ENCODE measurements at regions not wholly inside any gene's neighbourhood (a gene's known extent, or its start where the extent isn't known, plus 50 kb on each side); places are given as distances from the start of the nearest gene placed in this dataset.

GRCh38 chr10:10942441-10942840 is 75.2 kb upstream of the CELF2 start:
- H3K36me3 ChIP-seq, result no peaks in the 10 kb centered on the region
- WGBS, 3 donors, result 96 to 100% (median 96%) methylated on average over 1 of the region's 1 CpG
- intact Hi-C loops (cut with DNase I), result no loop called here
- no peaks in the 10 kb centered on the region for H3K4me1 ChIP-seq (ENCODE audit: insufficient read depth)
- H3K9me3 ChIP-seq, result no peaks in the 10 kb centered on the region
- TF ChIP-seq EP300 (IDR thresholded peaks at IDR 0.05), result no peak
- no peak for TF ChIP-seq POLR2A (IDR thresholded peaks at IDR 0.05)
- TF ChIP-seq CTCF (IDR thresholded peaks at IDR 0.05), result no peak
- DNase-seq, result no peak
- no peak overlapping the region for H3K4me3 ChIP-seq
- H3K27me3 ChIP-seq, result no peaks in the 10 kb centered on the region
- H3K27ac ChIP-seq, result no peak overlapping the region

- H3K27ac ChIP-seq, result no peak overlapping the region
- H3K4me3 ChIP-seq, result no peak overlapping the region
- H3K27me3 ChIP-seq, result no peaks in the 10 kb centered on the region
- DNase-seq, result no peak
- WGBS, 3 donors, result 94 to 100% (median 98%) methylated on average over 1 of the region's 1 CpG
- intact Hi-C loops (cut with DNase I), result no loop called here
- H3K4me1 ChIP-seq (ENCODE audit: insufficient read depth), result no peaks in the 10 kb centered on the region
- TF ChIP-seq POLR2A (IDR thresholded peaks at IDR 0.05) (no peak), EP300 (IDR thresholded peaks at IDR 0.05) (no peak), CTCF (IDR thresholded peaks at IDR 0.05) (no peak)
- no peaks in the 10 kb centered on the region for H3K9me3 ChIP-seq
- H3K36me3 ChIP-seq, result no peaks in the 10 kb centered on the region
Observed at GRCh38 chr10:10946081-10946480, 71.6 kb upstream of the CELF2 start.

GRCh38 chr10:10946801-10947200 is 70.9 kb upstream of the CELF2 start:
- no peaks in the 10 kb centered on the region for H3K9me3 ChIP-seq
- intact Hi-C loops (cut with DNase I), result no loop called here
- no peak for DNase-seq
- no peaks in the 10 kb centered on the region for H3K36me3 ChIP-seq
- 57 to 70% (median 57%) methylated on average over 4 of the region's 4 CpGs for WGBS, 3 donors
- no peak overlapping the region for H3K27ac ChIP-seq
- H3K4me3 ChIP-seq, result no peak overlapping the region
- TF ChIP-seq EP300 (IDR thresholded peaks at IDR 0.05) (no peak), POLR2A (IDR thresholded peaks at IDR 0.05) (no peak), CTCF (IDR thresholded peaks at IDR 0.05) (no peak)
- H3K4me1 ChIP-seq (ENCODE audit: insufficient read depth), result no peaks in the 10 kb centered on the region
- H3K27me3 ChIP-seq, result no peaks in the 10 kb centered on the region

- TF ChIP-seq CTCF (IDR thresholded peaks at IDR 0.05) (no peak), EP300 (IDR thresholded peaks at IDR 0.05) (no peak), POLR2A (IDR thresholded peaks at IDR 0.05) (no peak)
- no peak for DNase-seq
- intact Hi-C loops (cut with DNase I), result no loop called here
- no peaks in the 10 kb centered on the region for H3K9me3 ChIP-seq
- H3K4me1 ChIP-seq (ENCODE audit: insufficient read depth), result no peaks in the 10 kb centered on the region
- H3K27me3 ChIP-seq, result no peaks in the 10 kb centered on the region
- no peak overlapping the region for H3K4me3 ChIP-seq
- no peaks in the 10 kb centered on the region for H3K36me3 ChIP-seq
- 96 to 97% (median 96%) methylated on average over 7 of the region's 7 CpGs for WGBS, 3 donors
- H3K27ac ChIP-seq, result no peak overlapping the region
Observed at GRCh38 chr10:10951675-10952074, 66.0 kb upstream of the CELF2 start.

- Histone ChIP-seq H3K36me3 (no peaks in the 10 kb centered on the region), H3K4me1 (ENCODE audit: insufficient read depth) (no peaks in the 10 kb centered on the region), H3K9me3 (no peaks in the 10 kb centered on the region), H3K4me3 (no peak overlapping the region), H3K27me3 (no peaks in the 10 kb centered on the region), H3K27ac (no peak overlapping the region)
- intact Hi-C loops (cut with DNase I), result no loop called here
- DNase-seq, result no peak
- WGBS, 3 donors, result 68 to 77% (median 73%) methylated on average over 3 of the region's 3 CpGs
- TF ChIP-seq EP300 (IDR thresholded peaks at IDR 0.05) (no peak), CTCF (IDR thresholded peaks at IDR 0.05) (no peak), POLR2A (IDR thresholded peaks at IDR 0.05) (no peak)
Observed at GRCh38 chr10:10952800-10953199, 64.9 kb upstream of the CELF2 start.
